ENCODE measurements at regions not wholly inside any gene's neighbourhood (a gene's known extent, or its start where the extent isn't known, plus 50 kb on each side); places are given as distances from the start of the nearest gene placed in this dataset.
"Not testable (repeated sequence)": the region's sequence is repeated elsewhere in the genome, so short reads cannot be mapped to it uniquely, and the experiment has no call there.

DNA sequence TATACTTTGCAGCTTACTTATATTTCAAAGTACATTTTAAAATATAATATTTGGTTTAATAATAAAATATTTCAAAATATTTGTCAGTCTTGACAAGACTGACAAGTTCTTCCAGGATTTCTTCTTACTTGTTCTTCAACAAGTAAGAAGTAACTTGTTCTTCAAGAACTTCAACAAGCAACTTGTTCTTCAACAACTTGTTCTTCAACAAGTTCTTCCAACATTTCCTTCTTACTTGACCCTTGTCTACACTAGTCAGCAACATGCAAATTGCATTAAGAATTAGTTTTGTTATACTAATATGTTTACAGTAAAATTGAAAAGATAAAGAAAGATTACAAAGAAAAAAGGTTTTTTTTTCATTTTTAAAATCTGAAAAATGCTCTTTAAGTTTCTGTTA lies 731.7 kb downstream of the NSUN3 start:
- TF ChIP-seq CTCF (IDR thresholded peaks at IDR 0.05; ENCODE audit: low read depth, low read length, missing control alignments), result no peak
- in situ Hi-C loops (cut with HindIII; ENCODE audit: low sequenced_read_pairs), result no loop called here
- no peak for DNase-seq (ENCODE audit: low read depth)
- no peak overlapping the region for H3K4me3 ChIP-seq (ENCODE audit: low read depth, low read length)

DNA sequence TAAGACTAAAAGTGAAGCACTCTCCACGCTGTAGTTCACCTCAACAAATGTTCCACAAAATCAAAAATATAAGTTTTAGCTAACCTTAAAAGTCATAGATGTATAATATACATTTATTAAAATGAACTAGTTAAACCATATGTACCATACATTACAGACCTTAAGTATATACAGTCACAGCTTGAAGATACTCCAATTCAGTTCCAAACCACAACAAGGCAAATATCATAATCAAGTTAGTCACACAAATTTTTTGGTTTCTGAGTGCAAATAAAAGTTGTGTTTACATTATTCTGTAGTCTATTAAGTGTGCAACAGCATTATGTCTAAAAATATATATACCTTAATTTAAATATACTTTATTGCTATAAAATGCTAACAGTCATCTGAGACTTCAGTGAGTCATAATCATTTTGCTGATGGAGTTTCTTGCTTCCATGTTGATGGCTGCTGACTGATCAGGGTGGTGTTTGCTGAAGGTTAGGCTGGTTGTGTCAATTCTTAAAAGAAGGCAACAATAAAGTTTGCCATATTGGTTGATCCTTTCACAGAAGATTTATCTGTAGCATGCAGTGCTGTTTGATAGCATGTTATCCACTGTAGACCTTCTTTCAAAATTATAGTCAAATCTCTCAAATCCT lies 736.7 kb downstream of the NSUN3 start:
- TF ChIP-seq CTCF (IDR thresholded peaks at IDR 0.05; ENCODE audit: low read depth, low read length, missing control alignments), result no peak
- in situ Hi-C loops (cut with HindIII; ENCODE audit: low sequenced_read_pairs), result no loop called here

GRCh38 chr3:94811836-94812235 lies 749.0 kb downstream of the NSUN3 start:
- TF ChIP-seq CTCF (IDR thresholded peaks at IDR 0.05; ENCODE audit: low read depth, low read length, missing control alignments), result no peak
- H3K4me3 ChIP-seq (ENCODE audit: low read depth, low read length), result no peak overlapping the region
- DNase-seq (ENCODE audit: low read depth), result no peak
- in situ Hi-C loops (cut with HindIII; ENCODE audit: low sequenced_read_pairs), result no loop called here

More for the DNA sequence above, 736.7 kb downstream of the NSUN3 start:
- DNase-seq (ENCODE audit: low read depth), result no peak
- H3K4me3 ChIP-seq (ENCODE audit: low read depth, low read length), result no peak overlapping the region

GRCh38 chr3:94821241-94821640 lies 758.4 kb downstream of the NSUN3 start:
- no peak overlapping the region for H3K4me3 ChIP-seq (ENCODE audit: low read depth, low read length)
- DNase-seq (ENCODE audit: low read depth), result no peak
- no peak for TF ChIP-seq CTCF (IDR thresholded peaks at IDR 0.05; ENCODE audit: low read depth, low read length, missing control alignments)
- in situ Hi-C loops (cut with HindIII; ENCODE audit: low sequenced_read_pairs), result no loop called here

GRCh38 chr3:94822298-94822697 lies 759.4 kb downstream of the NSUN3 start:
- H3K4me3 ChIP-seq (ENCODE audit: low read depth, low read length), result no peak overlapping the region
- no peak for TF ChIP-seq CTCF (IDR thresholded peaks at IDR 0.05; ENCODE audit: low read depth, low read length, missing control alignments)
- in situ Hi-C loops (cut with HindIII; ENCODE audit: low sequenced_read_pairs), result no loop called here
- DNase-seq (ENCODE audit: low read depth), result no peak

- H3K4me3 ChIP-seq (ENCODE audit: low read depth, low read length); in situ Hi-C loops (cut with HindIII; ENCODE audit: low sequenced_read_pairs); DNase-seq (ENCODE audit: low read depth): not testable (repeated sequence)
Observed at GRCh38 chr3:94846251-94846650, 783.4 kb downstream of the NSUN3 start.

DNA sequence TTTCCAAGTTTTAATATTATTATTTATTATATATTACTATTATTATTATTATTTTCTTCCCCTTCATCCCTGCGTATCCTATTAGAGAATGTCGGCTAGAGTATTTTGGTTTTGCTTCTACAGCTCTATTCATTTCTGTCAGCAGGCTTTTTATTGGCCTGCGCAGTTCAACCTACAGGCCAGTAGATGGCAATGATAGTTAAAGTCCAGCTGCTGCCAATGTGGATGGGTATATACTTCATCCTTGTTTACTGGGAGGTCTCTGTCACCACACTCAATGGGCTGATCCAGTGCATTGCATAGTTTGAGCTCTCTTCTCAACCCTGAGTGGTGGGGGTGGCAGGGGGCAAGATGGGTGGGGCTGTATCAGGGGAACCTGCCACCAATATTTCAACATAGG lies 799.8 kb downstream of the NSUN3 start:
- DNase-seq (ENCODE audit: low read depth), result peak; percentile 1
- in situ Hi-C loops (cut with HindIII; ENCODE audit: low sequenced_read_pairs), result no loop called here
- peak; percentile 45 for TF ChIP-seq CTCF (IDR thresholded peaks at IDR 0.05; ENCODE audit: low read depth, low read length, missing control alignments)
- no peak overlapping the region for H3K4me3 ChIP-seq (ENCODE audit: low read depth, low read length)

Measured in astrocyte of the cerebellum (primary cell).